Colonic mucosa (tissue), 4 donors: ENCODE measurements at regions not wholly inside any gene's neighbourhood (a gene's known extent, or its start where the extent isn't known, plus 50 kb on each side); places are given as distances from the start of the nearest gene placed in this dataset.

Experiments used
- DNase-seq: peaks from one replicate; pipeline ENCODE4 v3.0.0-alpha.2; 2020
- H3K27ac ChIP-seq: fragments of 200-600 bp; one replicate; pipeline ENCODE4 v1.8.0; 2021
- H3K27me3 ChIP-seq: fragments of 200-600 bp; one replicate; pipeline ENCODE4 v1.8.0; 2021
- H3K36me3 ChIP-seq: fragments of 200-600 bp; one replicate; pipeline ENCODE4 v1.8.0; 2021
- H3K4me1 ChIP-seq: fragments of 200-600 bp; one replicate; pipeline ENCODE4 v1.8.0; 2021; ENCODE audit warnings: mild to moderate bottlenecking
- H3K4me3 ChIP-seq: fragments of 200-600 bp; one replicate; pipeline ENCODE4 v1.8.0; 2021
- H3K9ac ChIP-seq, 2 donors: one replicate each; pipeline ENCODE4 v1.7.0; 2013; ENCODE audit warnings: control low read depth in 2 of 2, low read depth in 2 of 2, low read length in 2 of 2
- H3K9me3 ChIP-seq: fragments of 200-600 bp; one replicate; pipeline ENCODE4 v1.8.0; 2021
- CTCF ChIP-seq: fragments of 200-600 bp; IDR thresholded peaks from one replicate; pipeline ENCODE4 v1.8.0; 2022; ENCODE audit warnings: antibody characterized with exemption, mild to moderate bottlenecking
- intact Hi-C: fragments of 100-400 bp; cut with DNase I; formaldehyde crosslinking; loops from one replicate; pipeline ENCODE4 v1.14.1; 2022
- donor health status: healthy.
- donor health status: DM: no; HTN: no; CAD: no.
- donor health status: DM: no; HTN: no; CAD: no.

- Histone ChIP-seq H3K36me3 (no peaks in the 10 kb centered on the region), H3K27me3 (no peaks in the 10 kb centered on the region), H3K4me3 (no peak overlapping the region), H3K9me3 (no peaks in the 10 kb centered on the region), H3K27ac (no peak overlapping the region), H3K9ac (no peak overlapping the region), H3K4me1 (no peaks in the 10 kb centered on the region)
- DNase-seq = no peak
- intact Hi-C loops = no loop called here
- TF ChIP-seq CTCF = no peak
Measured at GRCh38 chr12:30046376-30046775, 262.6 kb upstream of the TMTC1 start.

GRCh38 chr12:30045171-30045570 is 261.4 kb upstream of the TMTC1 start:
- no peak overlapping the region for H3K9ac ChIP-seq
- TF ChIP-seq CTCF = no peak
- H3K36me3 ChIP-seq = no peaks in the 10 kb centered on the region
- intact Hi-C loops = no loop called here
- H3K9me3 ChIP-seq = no peaks in the 10 kb centered on the region
- no peak for DNase-seq
- no peaks in the 10 kb centered on the region for H3K4me1 ChIP-seq
- H3K4me3 ChIP-seq = no peak overlapping the region
- H3K27ac ChIP-seq = no peak overlapping the region
- H3K27me3 ChIP-seq = no peaks in the 10 kb centered on the region

- no peak for DNase-seq
- Histone ChIP-seq H3K9me3 (no peaks in the 10 kb centered on the region), H3K4me1 (no peaks in the 10 kb centered on the region), H3K27me3 (no peaks in the 10 kb centered on the region), H3K4me3 (no peak overlapping the region), H3K9ac (no peak overlapping the region), H3K36me3 (no peaks in the 10 kb centered on the region), H3K27ac (no peak overlapping the region)
- intact Hi-C loops = no loop called here
- TF ChIP-seq CTCF = no peak
Measured at GRCh38 chr12:30044206-30044605, 260.5 kb upstream of the TMTC1 start.

GRCh38 chr12:30043151-30043847 is 259.6 kb upstream of the TMTC1 start:
- H3K9me3 ChIP-seq = no peaks in the 10 kb centered on the region
- no peaks in the 10 kb centered on the region for H3K36me3 ChIP-seq
- no peak for TF ChIP-seq CTCF

GRCh38 chr12:30041096-30041495 is 257.4 kb upstream of the TMTC1 start:
- H3K4me1 ChIP-seq = no peaks in the 10 kb centered on the region
- no peaks in the 10 kb centered on the region for H3K27me3 ChIP-seq
- no peaks in the 10 kb centered on the region for H3K36me3 ChIP-seq
- DNase-seq = no peak
- intact Hi-C loops = no loop called here
- no peak overlapping the region for H3K27ac ChIP-seq
- TF ChIP-seq CTCF = no peak
- no peaks in the 10 kb centered on the region for H3K9me3 ChIP-seq
- no peak overlapping the region for H3K4me3 ChIP-seq
- H3K9ac ChIP-seq = no peak overlapping the region

More at GRCh38 chr12:30043151-30043847, 259.6 kb upstream of the TMTC1 start:
- Histone ChIP-seq H3K27me3 (no peaks in the 10 kb centered on the region), H3K4me1 (no peaks in the 10 kb centered on the region), H3K27ac (no peak overlapping the region), H3K4me3 (no peak overlapping the region), H3K9ac (no peak overlapping the region)
- no peak for DNase-seq
- intact Hi-C loops = no loop called here
